ENCODE measurements at regions not wholly inside any gene's neighbourhood (a gene's known extent, or its start where the extent isn't known, plus 50 kb on each side); places are given as distances from the start of the nearest gene placed in this dataset.

DNA sequence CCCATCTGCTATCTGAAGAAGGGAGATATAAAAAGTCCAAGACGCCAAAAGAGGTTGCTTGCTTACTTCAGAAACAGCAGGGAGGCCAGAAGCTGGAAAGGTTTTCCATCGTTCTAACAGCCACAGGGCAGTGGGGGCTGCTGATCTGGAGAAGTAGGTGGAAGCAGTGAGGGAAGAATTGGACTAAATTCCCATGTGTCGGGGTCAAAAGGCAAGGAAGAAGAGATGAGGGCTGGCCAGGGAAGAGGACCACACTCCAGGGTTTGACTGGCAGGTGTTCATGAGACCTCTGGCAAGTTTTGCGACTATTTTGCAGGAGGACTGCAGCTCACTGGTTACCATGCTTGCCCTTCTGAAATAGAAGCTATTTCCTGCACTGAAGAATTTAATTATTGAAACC, 91.0 kb downstream of the SCG2 start (continued):
- TF ChIP-seq, protein P1, sequence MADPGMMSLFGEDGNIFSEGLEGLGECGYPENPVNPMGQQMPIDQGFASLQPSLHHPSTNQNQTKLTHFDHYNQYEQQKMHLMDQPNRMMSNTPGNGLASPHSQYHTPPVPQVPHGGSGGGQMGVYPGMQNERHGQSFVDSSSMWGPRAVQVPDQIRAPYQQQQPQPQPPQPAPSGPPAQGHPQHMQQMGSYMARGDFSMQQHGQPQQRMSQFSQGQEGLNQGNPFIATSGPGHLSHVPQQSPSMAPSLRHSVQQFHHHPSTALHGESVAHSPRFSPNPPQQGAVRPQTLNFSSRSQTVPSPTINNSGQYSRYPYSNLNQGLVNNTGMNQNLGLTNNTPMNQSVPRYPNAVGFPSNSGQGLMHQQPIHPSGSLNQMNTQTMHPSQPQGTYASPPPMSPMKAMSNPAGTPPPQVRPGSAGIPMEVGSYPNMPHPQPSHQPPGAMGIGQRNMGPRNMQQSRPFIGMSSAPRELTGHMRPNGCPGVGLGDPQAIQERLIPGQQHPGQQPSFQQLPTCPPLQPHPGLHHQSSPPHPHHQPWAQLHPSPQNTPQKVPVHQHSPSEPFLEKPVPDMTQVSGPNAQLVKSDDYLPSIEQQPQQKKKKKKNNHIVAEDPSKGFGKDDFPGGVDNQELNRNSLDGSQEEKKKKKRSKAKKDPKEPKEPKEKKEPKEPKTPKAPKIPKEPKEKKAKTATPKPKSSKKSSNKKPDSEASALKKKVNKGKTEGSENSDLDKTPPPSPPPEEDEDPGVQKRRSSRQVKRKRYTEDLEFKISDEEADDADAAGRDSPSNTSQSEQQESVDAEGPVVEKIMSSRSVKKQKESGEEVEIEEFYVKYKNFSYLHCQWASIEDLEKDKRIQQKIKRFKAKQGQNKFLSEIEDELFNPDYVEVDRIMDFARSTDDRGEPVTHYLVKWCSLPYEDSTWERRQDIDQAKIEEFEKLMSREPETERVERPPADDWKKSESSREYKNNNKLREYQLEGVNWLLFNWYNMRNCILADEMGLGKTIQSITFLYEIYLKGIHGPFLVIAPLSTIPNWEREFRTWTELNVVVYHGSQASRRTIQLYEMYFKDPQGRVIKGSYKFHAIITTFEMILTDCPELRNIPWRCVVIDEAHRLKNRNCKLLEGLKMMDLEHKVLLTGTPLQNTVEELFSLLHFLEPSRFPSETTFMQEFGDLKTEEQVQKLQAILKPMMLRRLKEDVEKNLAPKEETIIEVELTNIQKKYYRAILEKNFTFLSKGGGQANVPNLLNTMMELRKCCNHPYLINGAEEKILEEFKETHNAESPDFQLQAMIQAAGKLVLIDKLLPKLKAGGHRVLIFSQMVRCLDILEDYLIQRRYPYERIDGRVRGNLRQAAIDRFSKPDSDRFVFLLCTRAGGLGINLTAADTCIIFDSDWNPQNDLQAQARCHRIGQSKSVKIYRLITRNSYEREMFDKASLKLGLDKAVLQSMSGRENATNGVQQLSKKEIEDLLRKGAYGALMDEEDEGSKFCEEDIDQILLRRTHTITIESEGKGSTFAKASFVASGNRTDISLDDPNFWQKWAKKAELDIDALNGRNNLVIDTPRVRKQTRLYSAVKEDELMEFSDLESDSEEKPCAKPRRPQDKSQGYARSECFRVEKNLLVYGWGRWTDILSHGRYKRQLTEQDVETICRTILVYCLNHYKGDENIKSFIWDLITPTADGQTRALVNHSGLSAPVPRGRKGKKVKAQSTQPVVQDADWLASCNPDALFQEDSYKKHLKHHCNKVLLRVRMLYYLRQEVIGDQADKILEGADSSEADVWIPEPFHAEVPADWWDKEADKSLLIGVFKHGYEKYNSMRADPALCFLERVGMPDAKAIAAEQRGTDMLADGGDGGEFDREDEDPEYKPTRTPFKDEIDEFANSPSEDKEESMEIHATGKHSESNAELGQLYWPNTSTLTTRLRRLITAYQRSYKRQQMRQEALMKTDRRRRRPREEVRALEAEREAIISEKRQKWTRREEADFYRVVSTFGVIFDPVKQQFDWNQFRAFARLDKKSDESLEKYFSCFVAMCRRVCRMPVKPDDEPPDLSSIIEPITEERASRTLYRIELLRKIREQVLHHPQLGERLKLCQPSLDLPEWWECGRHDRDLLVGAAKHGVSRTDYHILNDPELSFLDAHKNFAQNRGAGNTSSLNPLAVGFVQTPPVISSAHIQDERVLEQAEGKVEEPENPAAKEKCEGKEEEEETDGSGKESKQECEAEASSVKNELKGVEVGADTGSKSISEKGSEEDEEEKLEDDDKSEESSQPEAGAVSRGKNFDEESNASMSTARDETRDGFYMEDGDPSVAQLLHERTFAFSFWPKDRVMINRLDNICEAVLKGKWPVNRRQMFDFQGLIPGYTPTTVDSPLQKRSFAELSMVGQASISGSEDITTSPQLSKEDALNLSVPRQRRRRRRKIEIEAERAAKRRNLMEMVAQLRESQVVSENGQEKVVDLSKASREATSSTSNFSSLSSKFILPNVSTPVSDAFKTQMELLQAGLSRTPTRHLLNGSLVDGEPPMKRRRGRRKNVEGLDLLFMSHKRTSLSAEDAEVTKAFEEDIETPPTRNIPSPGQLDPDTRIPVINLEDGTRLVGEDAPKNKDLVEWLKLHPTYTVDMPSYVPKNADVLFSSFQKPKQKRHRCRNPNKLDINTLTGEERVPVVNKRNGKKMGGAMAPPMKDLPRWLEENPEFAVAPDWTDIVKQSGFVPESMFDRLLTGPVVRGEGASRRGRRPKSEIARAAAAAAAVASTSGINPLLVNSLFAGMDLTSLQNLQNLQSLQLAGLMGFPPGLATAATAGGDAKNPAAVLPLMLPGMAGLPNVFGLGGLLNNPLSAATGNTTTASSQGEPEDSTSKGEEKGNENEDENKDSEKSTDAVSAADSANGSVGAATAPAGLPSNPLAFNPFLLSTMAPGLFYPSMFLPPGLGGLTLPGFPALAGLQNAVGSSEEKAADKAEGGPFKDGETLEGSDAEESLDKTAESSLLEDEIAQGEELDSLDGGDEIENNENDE (IDR thresholded peaks at IDR 0.05; ENCODE audit: insufficient replicate concordance, low read length), result no peak
- TF ChIP-seq POLR2AphosphoS5 (IDR thresholded peaks at IDR 0.05; ENCODE audit: low read depth, low read length) (no peak), PHF8 (conservative IDR thresholded peaks at IDR 0.05; ENCODE audit: low read depth, low read length) (no peak)

Measured in H1 (cell line).